ENCODE measurements at regions not wholly inside any gene's neighbourhood (a gene's known extent, or its start where the extent isn't known, plus 50 kb on each side); places are given as distances from the start of the nearest gene placed in this dataset.

DNA sequence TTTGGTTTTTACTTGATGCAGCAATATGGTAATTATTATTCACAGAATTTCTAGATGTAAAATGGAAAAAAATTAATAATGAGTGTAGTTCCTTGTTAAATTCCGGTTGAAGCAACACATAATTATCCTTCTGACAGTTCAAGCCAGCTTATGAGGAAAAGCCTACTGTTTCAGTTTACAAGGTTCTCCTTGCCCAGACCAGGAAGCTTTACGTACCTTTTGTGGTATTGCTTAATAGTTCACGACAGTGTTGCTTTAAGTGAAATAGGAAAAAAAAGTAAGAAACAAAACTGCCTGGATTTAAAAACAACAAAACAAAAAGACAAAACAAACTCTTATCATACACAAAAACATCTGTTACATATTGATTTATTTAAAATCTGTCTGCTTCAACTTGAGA lies 547.3 kb upstream of the C9orf72 start:
- intact Hi-C loops (cut with micrococcal nuclease) = no loop called here
- no peaks in the 10 kb centered on the region for H3K4me1 ChIP-seq
- H3K27ac ChIP-seq (replicated peaks) = no peak overlapping the region
- H3K4me3 ChIP-seq = no peak overlapping the region
- TF ChIP-seq, protein P1, sequence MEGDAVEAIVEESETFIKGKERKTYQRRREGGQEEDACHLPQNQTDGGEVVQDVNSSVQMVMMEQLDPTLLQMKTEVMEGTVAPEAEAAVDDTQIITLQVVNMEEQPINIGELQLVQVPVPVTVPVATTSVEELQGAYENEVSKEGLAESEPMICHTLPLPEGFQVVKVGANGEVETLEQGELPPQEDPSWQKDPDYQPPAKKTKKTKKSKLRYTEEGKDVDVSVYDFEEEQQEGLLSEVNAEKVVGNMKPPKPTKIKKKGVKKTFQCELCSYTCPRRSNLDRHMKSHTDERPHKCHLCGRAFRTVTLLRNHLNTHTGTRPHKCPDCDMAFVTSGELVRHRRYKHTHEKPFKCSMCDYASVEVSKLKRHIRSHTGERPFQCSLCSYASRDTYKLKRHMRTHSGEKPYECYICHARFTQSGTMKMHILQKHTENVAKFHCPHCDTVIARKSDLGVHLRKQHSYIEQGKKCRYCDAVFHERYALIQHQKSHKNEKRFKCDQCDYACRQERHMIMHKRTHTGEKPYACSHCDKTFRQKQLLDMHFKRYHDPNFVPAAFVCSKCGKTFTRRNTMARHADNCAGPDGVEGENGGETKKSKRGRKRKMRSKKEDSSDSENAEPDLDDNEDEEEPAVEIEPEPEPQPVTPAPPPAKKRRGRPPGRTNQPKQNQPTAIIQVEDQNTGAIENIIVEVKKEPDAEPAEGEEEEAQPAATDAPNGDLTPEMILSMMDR (IDR thresholded peaks at IDR 0.05; ENCODE audit: borderline replicate concordance) = no peak
- no peaks in the 10 kb centered on the region for H3K9me3 ChIP-seq (replicated peaks)
- no peaks in the 10 kb centered on the region for H3K27me3 ChIP-seq (ENCODE audit: low read depth)
- DNase-seq = no peak
- no peaks in the 10 kb centered on the region for H3K36me3 ChIP-seq

DNA sequence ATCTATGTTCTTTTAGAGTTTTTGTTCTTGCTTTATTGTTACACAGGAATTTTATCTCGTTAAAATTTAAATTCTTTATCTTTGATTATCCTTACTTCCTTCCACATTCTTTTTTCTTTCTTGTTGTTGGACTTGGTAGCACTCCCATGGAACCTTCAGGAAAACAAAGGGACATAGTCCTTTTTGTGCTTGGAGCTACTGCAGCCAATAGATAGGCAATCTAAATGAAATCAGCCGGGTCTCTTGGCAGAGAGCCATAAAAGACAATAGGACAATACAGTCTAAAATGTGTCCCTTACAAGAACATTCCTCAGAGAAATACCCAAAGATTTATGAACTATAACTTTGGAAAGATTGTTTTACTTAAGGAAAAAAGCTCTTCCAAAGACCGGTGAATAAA lies 548.1 kb upstream of the C9orf72 start:
- Histone ChIP-seq H3K4me3 (no peak overlapping the region), H3K27ac (replicated peaks) (no peak overlapping the region), H3K27me3 (ENCODE audit: low read depth) (no peaks in the 10 kb centered on the region), H3K4me1 (no peaks in the 10 kb centered on the region), H3K9me3 (replicated peaks) (no peaks in the 10 kb centered on the region), H3K36me3 (no peaks in the 10 kb centered on the region)
- intact Hi-C loops (cut with micrococcal nuclease) = no loop called here
- DNase-seq = no peak
- TF ChIP-seq, protein P1 (IDR thresholded peaks at IDR 0.05; ENCODE audit: borderline replicate concordance) = no peak

DNA sequence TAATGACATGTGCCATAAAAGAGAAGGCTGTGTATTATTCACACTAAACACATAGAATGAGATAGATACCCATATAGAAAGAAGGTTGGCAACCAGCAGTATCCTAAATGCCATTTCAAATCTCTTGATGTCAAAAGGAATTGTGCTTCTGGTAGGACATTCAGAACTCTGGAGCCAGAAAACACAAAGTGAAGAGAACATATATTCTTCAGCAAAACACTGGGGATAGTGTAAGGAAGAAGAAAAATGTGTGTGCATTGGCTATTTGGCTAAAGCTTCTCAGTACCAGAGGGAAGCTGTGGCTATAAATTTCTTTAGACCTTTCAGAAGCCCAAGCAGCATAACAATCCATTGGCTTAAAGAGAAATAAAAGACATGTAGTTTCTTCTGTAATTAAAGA lies 551.6 kb upstream of the C9orf72 start:
- no peak overlapping the region for H3K27ac ChIP-seq (replicated peaks)
- H3K27me3 ChIP-seq (ENCODE audit: low read depth) = no peaks in the 10 kb centered on the region
- H3K4me1 ChIP-seq = no peaks in the 10 kb centered on the region
- DNase-seq = no peak
- intact Hi-C loops (cut with micrococcal nuclease) = no loop called here
- no peaks in the 10 kb centered on the region for H3K36me3 ChIP-seq
- TF ChIP-seq, protein P1 (IDR thresholded peaks at IDR 0.05; ENCODE audit: borderline replicate concordance) = no peak
- no peak overlapping the region for H3K4me3 ChIP-seq
- no peaks in the 10 kb centered on the region for H3K9me3 ChIP-seq (replicated peaks)

DNA sequence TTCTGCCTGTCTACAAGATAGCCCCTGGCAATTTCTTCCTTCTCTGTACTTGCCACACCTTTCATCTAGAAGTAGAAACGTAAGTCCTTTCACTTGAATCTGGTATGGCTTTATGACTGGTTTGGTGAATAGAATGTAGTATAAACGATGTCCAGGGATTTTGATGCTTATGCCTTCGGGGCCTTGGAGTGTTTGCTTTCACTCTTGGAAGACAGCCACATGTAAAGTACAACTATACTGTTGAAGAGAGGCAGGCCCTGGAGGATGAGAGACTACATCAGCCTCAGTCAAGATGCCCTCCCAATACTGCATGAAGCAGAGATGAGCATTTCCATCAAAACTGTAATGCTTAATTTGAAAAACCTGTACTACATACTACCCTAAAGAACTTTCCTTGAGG lies 553.8 kb upstream of the C9orf72 start:
- DNase-seq = no peak
- Histone ChIP-seq H3K27ac (replicated peaks) (no peak overlapping the region), H3K4me1 (no peaks in the 10 kb centered on the region), H3K9me3 (replicated peaks) (no peaks in the 10 kb centered on the region), H3K36me3 (no peaks in the 10 kb centered on the region), H3K27me3 (ENCODE audit: low read depth) (no peaks in the 10 kb centered on the region), H3K4me3 (no peak overlapping the region)
- intact Hi-C loops (cut with micrococcal nuclease) = no loop called here
- TF ChIP-seq, protein P1 (IDR thresholded peaks at IDR 0.05; ENCODE audit: borderline replicate concordance) = no peak

DNA sequence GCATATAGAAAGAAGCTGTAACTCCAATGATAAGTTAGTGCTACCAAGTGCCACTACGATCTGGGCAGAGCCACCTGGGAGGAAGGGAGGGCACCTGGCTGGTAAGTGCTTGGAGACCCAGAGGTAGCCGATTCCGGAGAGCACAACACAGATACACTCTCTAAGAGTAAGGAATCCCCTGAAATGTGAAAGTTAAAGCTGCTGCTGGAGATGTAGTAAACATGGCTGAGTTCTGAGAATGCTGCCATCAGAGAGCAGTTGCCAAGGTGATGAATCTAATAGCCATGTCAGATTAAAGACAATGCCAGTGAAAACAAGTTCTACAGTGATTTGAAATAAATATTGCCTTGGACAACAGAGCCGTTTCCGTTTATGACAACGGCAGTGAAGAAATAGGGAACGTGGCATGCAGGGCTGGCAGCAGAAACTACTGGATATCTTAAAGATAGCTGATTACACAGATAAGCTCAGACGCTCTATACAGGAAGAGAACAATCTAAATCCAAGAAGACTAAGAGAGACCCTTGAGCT lies 561.2 kb upstream of the C9orf72 start:
- TF ChIP-seq, protein P1 (IDR thresholded peaks at IDR 0.05; ENCODE audit: borderline replicate concordance) = no peak
- H3K27ac ChIP-seq (replicated peaks) = no peak overlapping the region
- intact Hi-C loops (cut with micrococcal nuclease) = no loop called here
- H3K9me3 ChIP-seq (replicated peaks) = no peaks in the 10 kb centered on the region
- no peaks in the 10 kb centered on the region for H3K4me1 ChIP-seq
- H3K27me3 ChIP-seq (ENCODE audit: low read depth) = no peaks in the 10 kb centered on the region
- no peaks in the 10 kb centered on the region for H3K36me3 ChIP-seq
- H3K4me3 ChIP-seq = no peak overlapping the region
- no peak for DNase-seq

DNA sequence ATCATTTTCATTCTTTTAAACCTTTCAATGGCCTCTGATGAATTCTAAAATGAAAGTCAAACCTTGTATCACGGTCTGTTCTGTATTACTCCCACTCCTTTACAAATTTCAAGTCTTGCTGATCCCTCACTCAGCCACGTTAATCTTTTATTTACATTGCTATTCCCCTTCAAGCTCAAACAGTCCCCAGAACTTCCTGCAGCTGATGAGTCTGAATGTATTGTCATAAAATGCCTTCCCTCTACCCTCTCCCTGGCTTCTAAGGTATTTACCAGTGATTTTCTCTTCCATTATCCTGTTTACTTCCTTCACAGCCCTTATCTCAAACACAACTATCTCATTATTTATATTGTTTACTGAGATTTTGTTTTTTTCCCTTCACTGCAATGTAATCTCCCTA lies 562.3 kb upstream of the C9orf72 start:
- Histone ChIP-seq H3K36me3 (no peaks in the 10 kb centered on the region), H3K27me3 (ENCODE audit: low read depth) (no peaks in the 10 kb centered on the region), H3K9me3 (replicated peaks) (no peaks in the 10 kb centered on the region), H3K4me1 (no peaks in the 10 kb centered on the region), H3K27ac (replicated peaks) (no peak overlapping the region), H3K4me3 (no peak overlapping the region)
- TF ChIP-seq, protein P1 (IDR thresholded peaks at IDR 0.05; ENCODE audit: borderline replicate concordance) = no peak
- intact Hi-C loops (cut with micrococcal nuclease) = no loop called here
- no peak for DNase-seq

All from left ventricle myocardium inferior (tissue), 1 donor.